ENCODE measurements at regions not wholly inside any gene's neighbourhood (a gene's known extent, or its start where the extent isn't known, plus 50 kb on each side); places are given as distances from the start of the nearest gene placed in this dataset.

GRCh38 chr22:49112661-49113626 is 714.7 kb downstream of the BRD1 start:
- Histone ChIP-seq H3K27me3 (ENCODE audit: control insufficient read depth, low read length) (no peaks in the 10 kb centered on the region), H3K27ac (ENCODE audit: low read depth, low read length) (no peak overlapping the region), H3K9me2 (replicated peaks; ENCODE audit: control insufficient read depth, low read length) (no peaks in the 10 kb centered on the region)

GRCh38 chr22:49112176-49112575 is 715.5 kb downstream of the BRD1 start:
- no peaks in the 10 kb centered on the region for H3F3A ChIP-seq (ENCODE audit: control insufficient read depth, insufficient read depth)
- no peaks in the 10 kb centered on the region for H3K4me1 ChIP-seq (ENCODE audit: control insufficient read depth, low read length)
- no peak overlapping the region for H3K4me2 ChIP-seq (ENCODE audit: low read length)
- H3K9me2 ChIP-seq (replicated peaks; ENCODE audit: control insufficient read depth, low read length) = no peaks in the 10 kb centered on the region
- no peaks in the 10 kb centered on the region for H4K20me1 ChIP-seq (ENCODE audit: control insufficient read depth, insufficient read depth, low read depth, low read length)
- no peak overlapping the region for H3K4me3 ChIP-seq (ENCODE audit: low read length)
- no peak overlapping the region for H3K27ac ChIP-seq (ENCODE audit: low read depth, low read length)
- H3K27me3 ChIP-seq (ENCODE audit: control insufficient read depth, low read length) = no peaks in the 10 kb centered on the region
- no peaks in the 10 kb centered on the region for H3K9me3 ChIP-seq (ENCODE audit: control insufficient read depth, insufficient read depth, low read length)
- no peaks in the 10 kb centered on the region for H3K36me3 ChIP-seq (ENCODE audit: control insufficient read depth, low read length)
- TF ChIP-seq EZH2phosphoT487 (IDR thresholded peaks at IDR 0.05; ENCODE audit: borderline replicate concordance, low read length) (no peak), CTCF (IDR thresholded peaks at IDR 0.05; ENCODE audit: low read depth, low read length, poor library complexity, severe bottlenecking) (no peak)
- H3K79me2 ChIP-seq (ENCODE audit: control insufficient read depth, low read length) = no peaks in the 10 kb centered on the region

More at GRCh38 chr22:49112661-49113626, 714.7 kb downstream of the BRD1 start:
- no peak for TF ChIP-seq CTCF (IDR thresholded peaks at IDR 0.05; ENCODE audit: low read depth, low read length, poor library complexity, severe bottlenecking)
- no peak for TF ChIP-seq EZH2phosphoT487 (IDR thresholded peaks at IDR 0.05; ENCODE audit: borderline replicate concordance, low read length)
- Histone ChIP-seq H3K4me3 (ENCODE audit: low read length) (no peak overlapping the region), H3K4me2 (ENCODE audit: low read length) (no peak overlapping the region), H3K79me2 (ENCODE audit: control insufficient read depth, low read length) (no peaks in the 10 kb centered on the region), H3K36me3 (ENCODE audit: control insufficient read depth, low read length) (no peaks in the 10 kb centered on the region), H3K4me1 (ENCODE audit: control insufficient read depth, low read length) (no peaks in the 10 kb centered on the region), H3K9me3 (ENCODE audit: control insufficient read depth, insufficient read depth, low read length) (no peaks in the 10 kb centered on the region), H3F3A (ENCODE audit: control insufficient read depth, insufficient read depth) (no peaks in the 10 kb centered on the region), H4K20me1 (ENCODE audit: control insufficient read depth, insufficient read depth, low read depth, low read length) (no peaks in the 10 kb centered on the region)

GRCh38 chr22:49111085-49111484 is 716.6 kb downstream of the BRD1 start:
- Histone ChIP-seq H3K9me3 (ENCODE audit: control insufficient read depth, insufficient read depth, low read length) (no peaks in the 10 kb centered on the region), H3K4me2 (ENCODE audit: low read length) (no peak overlapping the region), H3K4me1 (ENCODE audit: control insufficient read depth, low read length) (no peaks in the 10 kb centered on the region), H3K27me3 (ENCODE audit: control insufficient read depth, low read length) (no peaks in the 10 kb centered on the region), H4K20me1 (ENCODE audit: control insufficient read depth, insufficient read depth, low read depth, low read length) (no peaks in the 10 kb centered on the region), H3K36me3 (ENCODE audit: control insufficient read depth, low read length) (no peaks in the 10 kb centered on the region), H3K4me3 (ENCODE audit: low read length) (no peak overlapping the region), H3K79me2 (ENCODE audit: control insufficient read depth, low read length) (no peaks in the 10 kb centered on the region), H3F3A (ENCODE audit: control insufficient read depth, insufficient read depth) (no peaks in the 10 kb centered on the region), H3K9me2 (replicated peaks; ENCODE audit: control insufficient read depth, low read length) (no peaks in the 10 kb centered on the region), H3K27ac (ENCODE audit: low read depth, low read length) (no peak overlapping the region)
- no peak for TF ChIP-seq EZH2phosphoT487 (IDR thresholded peaks at IDR 0.05; ENCODE audit: borderline replicate concordance, low read length)
- no peak for TF ChIP-seq CTCF (IDR thresholded peaks at IDR 0.05; ENCODE audit: low read depth, low read length, poor library complexity, severe bottlenecking)
